ENCODE measurements at regions not wholly inside any gene's neighbourhood (a gene's known extent, or its start where the extent isn't known, plus 50 kb on each side); places are given as distances from the start of the nearest gene placed in this dataset.

GRCh38 chr12:94025756-94026155 is 122.6 kb upstream of the PLXNC1 start:
- H3K36me3 Mint-ChIP-seq (ENCODE audit: unreplicated experiment), result peaks cover 29% of the 10 kb centered on the region
- no peak for TF ChIP-seq CTCF (IDR thresholded peaks at IDR 0.05; ENCODE audit: partially characterized antibody, unreplicated experiment)
- peaks cover 1% of the 10 kb centered on the region for H3K4me1 Mint-ChIP-seq (ENCODE audit: low read depth, unreplicated experiment)
- H3K27ac Mint-ChIP-seq (ENCODE audit: unreplicated experiment), result no peak overlapping the region
- no peak overlapping the region for H3K4me3 Mint-ChIP-seq (ENCODE audit: unreplicated experiment)
- no peaks in the 10 kb centered on the region for H3K27me3 Mint-ChIP-seq (ENCODE audit: unreplicated experiment)
- H3K9me3 Mint-ChIP-seq (ENCODE audit: unreplicated experiment), result peaks cover 8% of the 10 kb centered on the region
- no peak for DNase-seq

- Mint-ChIP-seq H3K4me3 (ENCODE audit: unreplicated experiment) (no peak overlapping the region), H3K36me3 (ENCODE audit: unreplicated experiment) (peaks cover 24% of the 10 kb centered on the region), H3K9me3 (ENCODE audit: unreplicated experiment) (peaks cover 8% of the 10 kb centered on the region), H3K4me1 (ENCODE audit: low read depth, unreplicated experiment) (no peaks in the 10 kb centered on the region), H3K27me3 (ENCODE audit: unreplicated experiment) (no peaks in the 10 kb centered on the region), H3K27ac (ENCODE audit: unreplicated experiment) (no peak overlapping the region)
- no peak for DNase-seq
- no peak for TF ChIP-seq CTCF (IDR thresholded peaks at IDR 0.05; ENCODE audit: partially characterized antibody, unreplicated experiment)
Measured at GRCh38 chr12:94026596-94026995, 121.8 kb upstream of the PLXNC1 start.

GRCh38 chr12:94027561-94027960 is 120.8 kb upstream of the PLXNC1 start:
- Mint-ChIP-seq H3K9me3 (ENCODE audit: unreplicated experiment) (peaks cover 8% of the 10 kb centered on the region), H3K36me3 (ENCODE audit: unreplicated experiment) (peaks cover 17% of the 10 kb centered on the region), H3K27ac (ENCODE audit: unreplicated experiment) (no peak overlapping the region), H3K4me1 (ENCODE audit: low read depth, unreplicated experiment) (no peaks in the 10 kb centered on the region), H3K27me3 (ENCODE audit: unreplicated experiment) (no peaks in the 10 kb centered on the region), H3K4me3 (ENCODE audit: unreplicated experiment) (no peak overlapping the region)
- TF ChIP-seq CTCF (IDR thresholded peaks at IDR 0.05; ENCODE audit: partially characterized antibody, unreplicated experiment), result no peak
- no peak for DNase-seq

GRCh38 chr12:94031763-94032162 is 116.6 kb upstream of the PLXNC1 start:
- Mint-ChIP-seq H3K36me3 (ENCODE audit: unreplicated experiment) (peaks cover 22% of the 10 kb centered on the region), H3K9me3 (ENCODE audit: unreplicated experiment) (no peaks in the 10 kb centered on the region), H3K27ac (ENCODE audit: unreplicated experiment) (no peak overlapping the region), H3K4me3 (ENCODE audit: unreplicated experiment) (no peak overlapping the region), H3K27me3 (ENCODE audit: unreplicated experiment) (peaks cover 2% of the 10 kb centered on the region), H3K4me1 (ENCODE audit: low read depth, unreplicated experiment) (no peaks in the 10 kb centered on the region)
- DNase-seq, result no peak
- no peak for TF ChIP-seq CTCF (IDR thresholded peaks at IDR 0.05; ENCODE audit: partially characterized antibody, unreplicated experiment)

GRCh38 chr12:94032368-94032767 is 116.0 kb upstream of the PLXNC1 start:
- Mint-ChIP-seq H3K36me3 (ENCODE audit: unreplicated experiment) (peaks cover 22% of the 10 kb centered on the region), H3K27ac (ENCODE audit: unreplicated experiment) (no peak overlapping the region), H3K4me1 (ENCODE audit: low read depth, unreplicated experiment) (no peaks in the 10 kb centered on the region)

More at GRCh38 chr12:94032368-94032767, 116.0 kb upstream of the PLXNC1 start:
- no peak for TF ChIP-seq CTCF (IDR thresholded peaks at IDR 0.05; ENCODE audit: partially characterized antibody, unreplicated experiment)
- Mint-ChIP-seq H3K27me3 (ENCODE audit: unreplicated experiment) (peaks cover 2% of the 10 kb centered on the region), H3K4me3 (ENCODE audit: unreplicated experiment) (no peak overlapping the region), H3K9me3 (ENCODE audit: unreplicated experiment) (no peaks in the 10 kb centered on the region)
- no peak for DNase-seq

Data from glutamatergic neuron (in vitro differentiated cells).